ENCODE measurements at regions not wholly inside any gene's neighbourhood (a gene's known extent, or its start where the extent isn't known, plus 50 kb on each side); places are given as distances from the start of the nearest gene placed in this dataset.

GRCh38 chr1:172763057-172763456 is 104.2 kb downstream of the FASLG start:
- Histone ChIP-seq H2BK120ac (ENCODE audit: low read depth, low read length, poor library complexity, severe bottlenecking) (no peak overlapping the region), H4K91ac (ENCODE audit: insufficient read length, low read depth, low read length) (no peak overlapping the region)
- no peaks in the 10 kb centered on the region for H3K36me3 Mint-ChIP-seq (ENCODE audit: insufficient read depth in 1 of 3, low read depth in 3 of 3)

More at GRCh38 chr1:172763057-172763456, 104.2 kb downstream of the FASLG start:
- no peaks in the 10 kb centered on the region for H4K20me1 ChIP-seq (ENCODE audit: control insufficient read depth, insufficient read depth, insufficient read length)
- H4K5ac ChIP-seq (ENCODE audit: insufficient read length, low read depth, low read length) = no peak overlapping the region
- H3K23ac ChIP-seq (ENCODE audit: insufficient read length, low read depth, low read length) = no peak overlapping the region
- H3K4me1 Mint-ChIP-seq = no peaks in the 10 kb centered on the region
- no peak overlapping the region for H4K8ac ChIP-seq (replicated peaks; ENCODE audit: insufficient read length, low read depth, low read length)
- no peak overlapping the region for H2BK15ac ChIP-seq (ENCODE audit: low read depth, low read length)
- no peak overlapping the region for H2BK20ac ChIP-seq (ENCODE audit: low read depth, low read length, poor library complexity, severe bottlenecking)
- H3K9me3 Mint-ChIP-seq = no peaks in the 10 kb centered on the region
- no peak overlapping the region for H2AFZ ChIP-seq (ENCODE audit: low read length)
- H2AK5ac ChIP-seq (ENCODE audit: insufficient read length, low read length) = no peak overlapping the region
- no peak overlapping the region for H3T11ph ChIP-seq (ENCODE audit: low read length)
- no peak overlapping the region for H2BK5ac ChIP-seq (ENCODE audit: insufficient read length, low read length)
- H3K79me2 ChIP-seq (ENCODE audit: insufficient read depth, low read length) = no peaks in the 10 kb centered on the region
- TF ChIP-seq, protein P1, sequence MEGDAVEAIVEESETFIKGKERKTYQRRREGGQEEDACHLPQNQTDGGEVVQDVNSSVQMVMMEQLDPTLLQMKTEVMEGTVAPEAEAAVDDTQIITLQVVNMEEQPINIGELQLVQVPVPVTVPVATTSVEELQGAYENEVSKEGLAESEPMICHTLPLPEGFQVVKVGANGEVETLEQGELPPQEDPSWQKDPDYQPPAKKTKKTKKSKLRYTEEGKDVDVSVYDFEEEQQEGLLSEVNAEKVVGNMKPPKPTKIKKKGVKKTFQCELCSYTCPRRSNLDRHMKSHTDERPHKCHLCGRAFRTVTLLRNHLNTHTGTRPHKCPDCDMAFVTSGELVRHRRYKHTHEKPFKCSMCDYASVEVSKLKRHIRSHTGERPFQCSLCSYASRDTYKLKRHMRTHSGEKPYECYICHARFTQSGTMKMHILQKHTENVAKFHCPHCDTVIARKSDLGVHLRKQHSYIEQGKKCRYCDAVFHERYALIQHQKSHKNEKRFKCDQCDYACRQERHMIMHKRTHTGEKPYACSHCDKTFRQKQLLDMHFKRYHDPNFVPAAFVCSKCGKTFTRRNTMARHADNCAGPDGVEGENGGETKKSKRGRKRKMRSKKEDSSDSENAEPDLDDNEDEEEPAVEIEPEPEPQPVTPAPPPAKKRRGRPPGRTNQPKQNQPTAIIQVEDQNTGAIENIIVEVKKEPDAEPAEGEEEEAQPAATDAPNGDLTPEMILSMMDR (conservative IDR thresholded peaks at IDR 0.05) = no peak
- H3K27me3 ChIP-seq (ENCODE audit: insufficient read depth, low read length) = no peaks in the 10 kb centered on the region
- no peak overlapping the region for H3K18ac ChIP-seq (ENCODE audit: insufficient read length, low read depth, low read length)
- no peak overlapping the region for H3K9ac ChIP-seq (ENCODE audit: extremely low read depth, insufficient read length, low read length)
- WGBS (ENCODE audit: extremely low coverage, insufficient read length, low lambda C conversion rate) = no CpG with 5 or more reads among the region's 2 CpGs
- H3K27me3 Mint-ChIP-seq (ENCODE audit: low read depth) = no peaks in the 10 kb centered on the region
- H3K79me1 ChIP-seq (ENCODE audit: insufficient read depth, low read depth, low read length, poor library complexity, severe bottlenecking) = no peaks in the 10 kb centered on the region
- no peaks in the 10 kb centered on the region for H3K23me2 ChIP-seq (ENCODE audit: insufficient read length, low read depth, low read length, poor library complexity, severe bottlenecking)
- no peak overlapping the region for H3K14ac ChIP-seq (ENCODE audit: insufficient read depth, low read length)
- no peak overlapping the region for H3K27ac ChIP-seq (ENCODE audit: insufficient read length, low read depth, low read length)
- H3K4me2 ChIP-seq (ENCODE audit: insufficient read depth, insufficient read length, low read length) = no peak overlapping the region
- H3K9me3 ChIP-seq (ENCODE audit: control insufficient read depth, low read depth, low read length) = no peaks in the 10 kb centered on the region
- no peak for DNase-seq
- no peak overlapping the region for H3K27ac Mint-ChIP-seq
- no peaks in the 10 kb centered on the region for H3K4me1 ChIP-seq (ENCODE audit: insufficient read depth, low read length)
- H3K4me3 Mint-ChIP-seq = no peak overlapping the region
- H3K4ac ChIP-seq (ENCODE audit: low read depth, low read length) = no peak overlapping the region
- no peak overlapping the region for H2BK12ac ChIP-seq (ENCODE audit: insufficient read length, low read depth, low read length)
- H3K56ac ChIP-seq (ENCODE audit: insufficient read length, low read depth, low read length) = no peak overlapping the region

Measured in H9 (cell line).